ENCODE measurements at regions not wholly inside any gene's neighbourhood (a gene's known extent, or its start where the extent isn't known, plus 50 kb on each side); places are given as distances from the start of the nearest gene placed in this dataset.

DNA sequence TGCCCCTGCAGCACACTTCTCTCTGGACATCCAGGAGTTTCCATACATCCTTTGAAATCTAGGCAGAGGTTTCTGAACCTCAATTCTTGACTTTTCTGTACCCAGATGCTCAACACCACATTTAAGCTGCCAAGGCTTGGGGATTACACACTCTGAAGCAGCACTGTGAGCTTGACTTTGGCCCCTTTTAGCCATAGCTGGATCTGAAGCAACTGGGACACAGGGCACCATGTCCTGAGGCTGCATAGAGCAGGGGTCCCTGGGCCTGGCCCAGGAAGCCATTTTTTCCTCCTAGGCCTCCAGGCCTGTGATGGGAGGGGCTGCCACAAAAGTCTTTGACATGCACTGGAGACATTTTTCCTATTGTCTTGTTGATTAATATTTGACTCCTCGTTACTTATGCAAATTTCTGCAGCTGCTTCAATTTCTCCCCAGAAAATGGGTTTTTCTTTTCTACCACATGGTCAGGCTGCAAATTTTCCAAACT lies 694.0 kb downstream of the DIPK2A start:
- no peaks in the 10 kb centered on the region for H3K36me3 ChIP-seq (ENCODE audit: control insufficient read depth in 1 of 2, insufficient read depth in 2 of 2, low read depth in 1 of 2, low read length in 2 of 2)
- H3K79me1 ChIP-seq (replicated peaks; ENCODE audit: low read length, poor library complexity, severe bottlenecking), result no peaks in the 10 kb centered on the region
- H3K4me3 ChIP-seq (ENCODE audit: insufficient read depth in 1 of 2, low read depth in 1 of 2, low read length in 2 of 2), result no peak overlapping the region
- no peak overlapping the region for H2AK5ac ChIP-seq (ENCODE audit: low read length, severe bottlenecking)
- no peak for DNase-seq
- no peak overlapping the region for H3K23ac ChIP-seq (ENCODE audit: low read length in 2 of 2)
- H2BK5ac ChIP-seq (ENCODE audit: low read depth, low read length, poor library complexity, severe bottlenecking), result no peak overlapping the region
- no peak overlapping the region for H2BK12ac ChIP-seq (ENCODE audit: low read length in 2 of 2)
- no peak overlapping the region for H4K91ac ChIP-seq (ENCODE audit: low read length)
- no peak overlapping the region for H4K8ac ChIP-seq (ENCODE audit: low read length)
- no peak overlapping the region for H3K18ac ChIP-seq (ENCODE audit: low read depth in 1 of 2, low read length in 2 of 2)
- H3K4ac ChIP-seq (ENCODE audit: low read depth in 1 of 2, low read length in 2 of 2), result no peak overlapping the region
- H3K4me2 ChIP-seq (ENCODE audit: low read length, poor library complexity, severe bottlenecking), result no peak overlapping the region
- 54% methylated on average over 1 of the region's 1 CpG for WGBS
- peak overlapping the region; percentile 4 for H2BK15ac ChIP-seq (ENCODE audit: low read depth, poor library complexity, severe bottlenecking)
- no peak overlapping the region for H2BK120ac ChIP-seq (ENCODE audit: low read depth, low read length)
- no peak overlapping the region for H3K27ac ChIP-seq (ENCODE audit: low read length, poor library complexity, severe bottlenecking)
- H3K4me1 ChIP-seq (ENCODE audit: control insufficient read depth, insufficient read depth, low read depth, low read length), result no peaks in the 10 kb centered on the region
- no peak overlapping the region for H3K14ac ChIP-seq (ENCODE audit: low read length in 2 of 2)
- H2AFZ ChIP-seq (ENCODE audit: low read depth, low read length), result no peak overlapping the region
- no peaks in the 10 kb centered on the region for H3K27me3 ChIP-seq (ENCODE audit: control insufficient read depth in 1 of 2, insufficient read depth in 1 of 2, low read length in 2 of 2)
- H3K9ac ChIP-seq (ENCODE audit: low read length), result no peak overlapping the region
- H3K9me3 ChIP-seq (ENCODE audit: control insufficient read depth, low read length), result peaks cover 15% of the 10 kb centered on the region

DNA sequence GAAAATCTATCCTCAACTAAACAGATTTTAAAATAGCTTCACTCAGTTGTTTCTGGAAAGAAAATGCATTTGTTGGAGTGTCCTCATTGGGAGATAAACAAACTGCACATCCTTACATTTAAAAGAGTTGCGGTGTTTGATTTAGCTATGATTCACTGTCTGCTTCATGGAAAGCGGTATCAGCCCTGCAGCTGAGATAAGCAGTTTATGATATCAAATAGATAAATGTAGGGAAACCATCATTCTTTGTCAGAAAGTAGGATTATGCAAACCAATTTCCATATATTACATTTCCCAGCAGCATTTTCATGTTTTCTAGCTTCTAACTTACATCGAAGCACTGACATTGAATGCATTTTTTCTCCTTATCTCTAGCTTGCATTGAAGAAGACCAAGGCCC lies 698.9 kb downstream of the DIPK2A start:
- H3K36me3 ChIP-seq (ENCODE audit: control insufficient read depth in 1 of 2, insufficient read depth in 2 of 2, low read depth in 1 of 2, low read length in 2 of 2), result no peaks in the 10 kb centered on the region
- H4K91ac ChIP-seq (ENCODE audit: low read length), result no peak overlapping the region
- no peaks in the 10 kb centered on the region for H3K27me3 ChIP-seq (ENCODE audit: control insufficient read depth in 1 of 2, insufficient read depth in 1 of 2, low read length in 2 of 2)
- no peak overlapping the region for H2BK12ac ChIP-seq (ENCODE audit: low read length in 2 of 2)
- no peak overlapping the region for H3K18ac ChIP-seq (ENCODE audit: low read depth in 1 of 2, low read length in 2 of 2)
- H2BK15ac ChIP-seq (ENCODE audit: low read depth, poor library complexity, severe bottlenecking), result no peak overlapping the region
- H2AFZ ChIP-seq (ENCODE audit: low read depth, low read length), result no peak overlapping the region
- H3K4ac ChIP-seq (ENCODE audit: low read depth in 1 of 2, low read length in 2 of 2), result no peak overlapping the region
- 95% methylated on average over 1 of the region's 3 CpGs for whole genome bisulfite sequencing
- H3K4me1 ChIP-seq (ENCODE audit: control insufficient read depth, insufficient read depth, low read depth, low read length), result no peaks in the 10 kb centered on the region
- no peak overlapping the region for H3K27ac ChIP-seq (ENCODE audit: low read length, poor library complexity, severe bottlenecking)
- no peak overlapping the region for H4K8ac ChIP-seq (ENCODE audit: low read length)
- no peak overlapping the region for H2AK5ac ChIP-seq (ENCODE audit: low read length, severe bottlenecking)
- DNase-seq, result no peak
- H3K79me1 ChIP-seq (replicated peaks; ENCODE audit: low read length, poor library complexity, severe bottlenecking), result no peaks in the 10 kb centered on the region
- H2BK5ac ChIP-seq (ENCODE audit: low read depth, low read length, poor library complexity, severe bottlenecking), result no peak overlapping the region
- no peak overlapping the region for H3K23ac ChIP-seq (ENCODE audit: low read length in 2 of 2)
- H3K4me2 ChIP-seq (ENCODE audit: low read length, poor library complexity, severe bottlenecking), result no peak overlapping the region
- H3K9me3 ChIP-seq (ENCODE audit: control insufficient read depth, low read length), result peaks cover 10% of the 10 kb centered on the region
- H3K9ac ChIP-seq (ENCODE audit: low read length), result no peak overlapping the region
- no peak overlapping the region for H3K14ac ChIP-seq (ENCODE audit: low read length in 2 of 2)
- H2BK120ac ChIP-seq (ENCODE audit: low read depth, low read length), result no peak overlapping the region
- no peak overlapping the region for H3K4me3 ChIP-seq (ENCODE audit: insufficient read depth in 1 of 2, low read depth in 1 of 2, low read length in 2 of 2)

DNA sequence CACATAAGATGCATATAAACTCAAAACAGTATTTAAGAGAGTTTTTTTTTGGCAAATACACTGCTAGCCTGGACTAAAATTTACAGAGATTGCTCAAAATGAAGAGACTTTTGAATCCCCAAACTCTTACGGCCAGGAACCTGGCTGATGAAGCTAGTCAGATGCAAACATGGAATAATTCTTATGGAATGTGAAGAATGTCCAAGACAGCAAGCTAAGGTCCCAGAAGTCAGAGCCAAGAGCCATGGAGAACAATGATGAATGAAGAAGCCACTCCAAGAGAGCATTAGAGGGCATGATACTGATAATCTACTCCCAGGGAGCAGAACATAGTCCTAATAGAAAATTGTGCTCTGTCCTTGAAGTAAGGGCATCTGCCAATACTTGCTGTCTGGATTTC lies 705.5 kb downstream of the DIPK2A start:
- Histone ChIP-seq H3K4me1 (ENCODE audit: control insufficient read depth, insufficient read depth, low read depth, low read length) (no peaks in the 10 kb centered on the region), H3K14ac (ENCODE audit: low read length in 2 of 2) (no peak overlapping the region), H2BK5ac (ENCODE audit: low read depth, low read length, poor library complexity, severe bottlenecking) (no peak overlapping the region), H3K36me3 (ENCODE audit: control insufficient read depth in 1 of 2, insufficient read depth in 2 of 2, low read depth in 1 of 2, low read length in 2 of 2) (no peaks in the 10 kb centered on the region), H2AK5ac (ENCODE audit: low read length, severe bottlenecking) (no peak overlapping the region), H3K4me3 (ENCODE audit: insufficient read depth in 1 of 2, low read depth in 1 of 2, low read length in 2 of 2) (no peak overlapping the region), H2BK15ac (ENCODE audit: low read depth, poor library complexity, severe bottlenecking) (no peak overlapping the region), H3K18ac (ENCODE audit: low read depth in 1 of 2, low read length in 2 of 2) (no peak overlapping the region), H3K27ac (ENCODE audit: low read length, poor library complexity, severe bottlenecking) (no peak overlapping the region), H3K27me3 (ENCODE audit: control insufficient read depth in 1 of 2, insufficient read depth in 1 of 2, low read length in 2 of 2) (no peaks in the 10 kb centered on the region), H4K91ac (ENCODE audit: low read length) (no peak overlapping the region), H3K79me1 (replicated peaks; ENCODE audit: low read length, poor library complexity, severe bottlenecking) (no peaks in the 10 kb centered on the region), H3K23ac (ENCODE audit: low read length in 2 of 2) (no peak overlapping the region), H2BK120ac (ENCODE audit: low read depth, low read length) (no peak overlapping the region), H3K9ac (ENCODE audit: low read length) (no peak overlapping the region), H3K4ac (ENCODE audit: low read depth in 1 of 2, low read length in 2 of 2) (no peak overlapping the region), H3K9me3 (ENCODE audit: control insufficient read depth, low read length) (no peaks in the 10 kb centered on the region), H3K4me2 (ENCODE audit: low read length, poor library complexity, severe bottlenecking) (no peak overlapping the region), H4K8ac (ENCODE audit: low read length) (no peak overlapping the region), H2BK12ac (ENCODE audit: low read length in 2 of 2) (no peak overlapping the region), H2AFZ (ENCODE audit: low read depth, low read length) (no peak overlapping the region)
- no peak for DNase-seq
- WGBS, result 35% methylated on average over 1 of the region's 1 CpG

DNA sequence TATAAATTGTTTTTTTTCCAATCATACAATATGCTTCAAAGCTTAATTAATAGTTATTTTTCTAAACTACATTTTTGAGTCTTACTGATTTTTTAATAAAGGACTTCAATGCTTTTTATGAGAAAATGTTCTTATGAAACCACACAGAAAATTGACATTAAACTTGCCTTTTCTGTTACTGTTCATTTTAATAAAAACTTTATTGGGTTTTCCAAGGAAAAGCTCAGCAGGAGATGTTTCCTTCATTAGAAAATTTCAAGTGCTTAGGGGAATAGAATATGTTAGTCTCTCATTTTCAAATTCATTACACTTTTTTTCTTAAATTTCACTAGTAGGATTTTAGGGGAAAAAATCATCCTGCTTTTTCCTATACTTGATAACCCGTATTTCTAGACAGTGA lies 711.4 kb downstream of the DIPK2A start:
- Histone ChIP-seq H3K4me2 (ENCODE audit: low read length, poor library complexity, severe bottlenecking) (no peak overlapping the region), H4K91ac (ENCODE audit: low read length) (no peak overlapping the region), H3K36me3 (ENCODE audit: control insufficient read depth in 1 of 2, insufficient read depth in 2 of 2, low read depth in 1 of 2, low read length in 2 of 2) (no peaks in the 10 kb centered on the region), H4K8ac (ENCODE audit: low read length) (no peak overlapping the region), H2BK15ac (ENCODE audit: low read depth, poor library complexity, severe bottlenecking) (no peak overlapping the region), H2BK12ac (ENCODE audit: low read length in 2 of 2) (no peak overlapping the region), H3K18ac (ENCODE audit: low read depth in 1 of 2, low read length in 2 of 2) (no peak overlapping the region), H3K4ac (ENCODE audit: low read depth in 1 of 2, low read length in 2 of 2) (no peak overlapping the region), H3K23ac (ENCODE audit: low read length in 2 of 2) (no peak overlapping the region), H3K14ac (ENCODE audit: low read length in 2 of 2) (no peak overlapping the region), H2AK5ac (ENCODE audit: low read length, severe bottlenecking) (no peak overlapping the region), H2BK120ac (ENCODE audit: low read depth, low read length) (no peak overlapping the region), H3K4me3 (ENCODE audit: insufficient read depth in 1 of 2, low read depth in 1 of 2, low read length in 2 of 2) (no peak overlapping the region), H3K4me1 (ENCODE audit: control insufficient read depth, insufficient read depth, low read depth, low read length) (no peaks in the 10 kb centered on the region), H3K9me3 (ENCODE audit: control insufficient read depth, low read length) (peaks cover 14% of the 10 kb centered on the region), H2BK5ac (ENCODE audit: low read depth, low read length, poor library complexity, severe bottlenecking) (no peak overlapping the region), H3K9ac (ENCODE audit: low read length) (no peak overlapping the region), H3K27ac (ENCODE audit: low read length, poor library complexity, severe bottlenecking) (no peak overlapping the region), H3K27me3 (ENCODE audit: control insufficient read depth in 1 of 2, insufficient read depth in 1 of 2, low read length in 2 of 2) (no peaks in the 10 kb centered on the region), H3K79me1 (replicated peaks; ENCODE audit: low read length, poor library complexity, severe bottlenecking) (no peaks in the 10 kb centered on the region), H2AFZ (ENCODE audit: low read depth, low read length) (no peak overlapping the region)
- DNase-seq, result no peak
- WGBS, result no CpG with 5 or more reads among the region's 1 CpG
